GM18870 (cell line): ENCODE measurements at regions not wholly inside any gene's neighbourhood (a gene's known extent, or its start where the extent isn't known, plus 50 kb on each side); places are given as distances from the start of the nearest gene placed in this dataset.
"Not testable (repeated sequence)": the region's sequence is repeated elsewhere in the genome, so short reads cannot be mapped to it uniquely, and the experiment has no call there.

Experiments
- ATAC-seq: cut with Tn5 transposase; IDR thresholded peaks from one replicate; pipeline ENCODE4 v1.9.1; 2021; ENCODE audit warnings: moderate library complexity; ENCODE audit not compliant: unreplicated experiment

- ATAC-seq = no peak
Observed at GRCh38 chr3:166556955-166557354, 719.7 kb upstream of the BCHE start.

GRCh38 chr3:166554023-166554422, 716.8 kb upstream of the BCHE start:
- ATAC-seq = no peak

GRCh38 chr3:166533740-166534139, 696.5 kb upstream of the BCHE start:
- ATAC-seq = no peak

GRCh38 chr3:166531730-166532129, 694.5 kb upstream of the BCHE start:
- ATAC-seq = no peak

GRCh38 chr3:166527325-166527724, 690.1 kb upstream of the BCHE start:
- no peak for ATAC-seq

- ATAC-seq = no peak
Observed at GRCh38 chr3:166526881-166527280, 689.7 kb upstream of the BCHE start.

- no peak for ATAC-seq
Observed at GRCh38 chr3:166522017-166522416, 684.8 kb upstream of the BCHE start.

- no peak for ATAC-seq
Observed at GRCh38 chr3:166519443-166519842, 682.2 kb upstream of the BCHE start.

GRCh38 chr3:166518040-166518439, 680.8 kb upstream of the BCHE start:
- no peak for ATAC-seq

- no peak for ATAC-seq
Observed at GRCh38 chr3:166510382-166510781, 673.2 kb upstream of the BCHE start.

- not testable (repeated sequence) for ATAC-seq
Observed at GRCh38 chr3:166500420-166500819, 663.2 kb upstream of the BCHE start.

- no peak for ATAC-seq
Observed at GRCh38 chr3:166499636-166500035, 662.4 kb upstream of the BCHE start.

GRCh38 chr3:166498446-166498845, 661.2 kb upstream of the BCHE start:
- ATAC-seq = no peak

- no peak for ATAC-seq
Observed at GRCh38 chr3:166489826-166490225, 652.6 kb upstream of the BCHE start.

GRCh38 chr3:166488977-166489672, 651.9 kb upstream of the BCHE start:
- no peak for ATAC-seq

GRCh38 chr3:166484470-166484869, 647.2 kb upstream of the BCHE start:
- no peak for ATAC-seq

GRCh38 chr3:166481340-166481739, 644.1 kb upstream of the BCHE start:
- no peak for ATAC-seq

- ATAC-seq = no peak
Observed at GRCh38 chr3:166478356-166478755, 641.1 kb upstream of the BCHE start.

GRCh38 chr3:166473501-166473900, 636.3 kb upstream of the BCHE start:
- no peak for ATAC-seq

GRCh38 chr3:166472015-166472414, 634.8 kb upstream of the BCHE start:
- peak; percentile 54 for ATAC-seq

GRCh38 chr3:166471074-166471767, 634.0 kb upstream of the BCHE start:
- no peak for ATAC-seq

- no peak for ATAC-seq
Observed at GRCh38 chr3:166462891-166463470, 625.8 kb upstream of the BCHE start.
